ENCODE measurements at regions not wholly inside any gene's neighbourhood (a gene's known extent, or its start where the extent isn't known, plus 50 kb on each side); places are given as distances from the start of the nearest gene placed in this dataset.

DNA sequence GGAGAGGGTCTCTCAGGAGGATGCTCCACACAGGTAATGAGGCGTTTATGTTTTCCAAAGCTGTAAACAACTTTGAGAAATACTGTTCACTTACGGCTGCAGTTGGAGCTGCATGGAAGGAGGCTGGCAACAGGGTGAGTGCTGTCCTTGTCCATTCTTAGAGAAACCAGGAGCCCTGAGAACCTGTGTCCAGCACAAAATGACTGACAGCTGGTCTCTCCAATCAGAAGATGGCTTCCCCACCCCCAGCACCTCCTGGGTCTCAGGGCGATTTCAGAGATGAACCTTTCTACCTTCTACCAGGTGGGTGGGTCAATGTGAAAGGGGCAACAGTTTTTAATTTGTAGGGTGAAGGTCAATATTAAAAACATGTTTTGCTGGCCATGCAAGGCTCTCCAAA, 353.6 kb downstream of the NPHP4 start:
- Histone ChIP-seq H3K27me3 (peaks cover 14% of the 10 kb centered on the region), H3K27ac (no peak overlapping the region), H3K9me3 (no peaks in the 10 kb centered on the region), H3K4me1 (no peaks in the 10 kb centered on the region), H3K36me3 (no peaks in the 10 kb centered on the region), H3K4me3 (no peak overlapping the region)
- in situ Hi-C loops (cut with MboI; ENCODE audit: low pct_ligation_motif_present in 1 of 4, low pct_unique_long_range_greater_than_20kb in 1 of 4, low sequenced_read_pairs in 3 of 4): no loop called here
- WGBS, 2 donors (ENCODE audit: low coverage in 1 of 2): 67 to 72% methylated on average over 1 to 3 of the region's 3 CpGs
- intact Hi-C loops (cut with DNase I; ENCODE audit: low total_unique reads): no loop called here
- no peak for TF ChIP-seq POLR2A (IDR thresholded peaks at IDR 0.05)
- TF ChIP-seq, protein P1, sequence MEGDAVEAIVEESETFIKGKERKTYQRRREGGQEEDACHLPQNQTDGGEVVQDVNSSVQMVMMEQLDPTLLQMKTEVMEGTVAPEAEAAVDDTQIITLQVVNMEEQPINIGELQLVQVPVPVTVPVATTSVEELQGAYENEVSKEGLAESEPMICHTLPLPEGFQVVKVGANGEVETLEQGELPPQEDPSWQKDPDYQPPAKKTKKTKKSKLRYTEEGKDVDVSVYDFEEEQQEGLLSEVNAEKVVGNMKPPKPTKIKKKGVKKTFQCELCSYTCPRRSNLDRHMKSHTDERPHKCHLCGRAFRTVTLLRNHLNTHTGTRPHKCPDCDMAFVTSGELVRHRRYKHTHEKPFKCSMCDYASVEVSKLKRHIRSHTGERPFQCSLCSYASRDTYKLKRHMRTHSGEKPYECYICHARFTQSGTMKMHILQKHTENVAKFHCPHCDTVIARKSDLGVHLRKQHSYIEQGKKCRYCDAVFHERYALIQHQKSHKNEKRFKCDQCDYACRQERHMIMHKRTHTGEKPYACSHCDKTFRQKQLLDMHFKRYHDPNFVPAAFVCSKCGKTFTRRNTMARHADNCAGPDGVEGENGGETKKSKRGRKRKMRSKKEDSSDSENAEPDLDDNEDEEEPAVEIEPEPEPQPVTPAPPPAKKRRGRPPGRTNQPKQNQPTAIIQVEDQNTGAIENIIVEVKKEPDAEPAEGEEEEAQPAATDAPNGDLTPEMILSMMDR (IDR thresholded peaks at IDR 0.05): no peak
- no peak for TF ChIP-seq EP300 (IDR thresholded peaks at IDR 0.05; ENCODE audit: low read depth)
- TF ChIP-seq POLR2AphosphoS5 (IDR thresholded peaks at IDR 0.05): no peak
- DNase-seq: no peak

DNA sequence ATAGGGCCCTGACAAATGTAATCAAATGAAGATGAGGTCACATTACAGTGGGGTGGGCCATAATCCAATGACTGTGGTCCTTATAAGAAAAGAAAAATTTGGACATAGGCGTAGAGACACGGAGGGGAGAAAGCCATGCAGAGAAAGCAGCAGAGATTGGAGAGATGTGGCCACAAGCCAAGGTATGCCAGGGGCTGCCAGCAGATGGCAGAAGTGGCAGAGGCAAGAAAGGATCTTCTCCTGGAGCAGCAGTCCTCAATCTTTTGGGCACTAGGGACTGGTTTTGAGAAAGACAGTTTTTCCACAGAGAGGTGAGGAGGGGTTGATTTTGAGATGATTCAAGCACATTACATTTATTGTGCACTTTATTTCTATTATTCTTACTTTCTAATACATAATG, 355.1 kb downstream of the NPHP4 start:
- DNase-seq: peak; percentile 39
- intact Hi-C loops (cut with DNase I; ENCODE audit: low total_unique reads): no loop called here
- WGBS, 2 donors (ENCODE audit: low coverage in 1 of 2): 65 to 71% methylated on average over 2 of the region's 2 CpGs

DNA sequence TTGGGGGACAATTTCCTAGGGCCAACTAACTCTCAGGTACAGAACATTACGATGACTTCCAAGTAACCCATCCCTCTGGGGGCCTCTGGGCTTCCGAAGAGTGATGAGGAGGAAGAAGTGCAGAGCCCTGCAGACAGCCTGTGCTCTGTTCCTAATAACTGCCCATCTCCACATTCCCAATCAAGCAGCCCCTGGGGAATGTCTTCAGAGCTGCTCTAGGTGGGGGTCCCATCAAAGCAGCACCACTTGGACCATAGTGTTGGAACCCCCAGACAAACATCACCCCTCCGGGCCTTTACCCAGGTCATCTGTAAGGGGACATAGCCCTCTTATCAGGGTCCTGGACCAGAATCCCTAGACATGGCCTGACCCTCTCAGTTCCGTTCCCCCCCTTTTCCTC, 357.3 kb downstream of the NPHP4 start:
- TF ChIP-seq, protein P1 (IDR thresholded peaks at IDR 0.05): no peak
- TF ChIP-seq POLR2AphosphoS5 (IDR thresholded peaks at IDR 0.05): no peak
- TF ChIP-seq POLR2A (IDR thresholded peaks at IDR 0.05): no peak
- TF ChIP-seq EP300 (IDR thresholded peaks at IDR 0.05; ENCODE audit: low read depth): no peak
- no peaks in the 10 kb centered on the region for H3K36me3 ChIP-seq
- DNase-seq: no peak
- peaks cover 11% of the 10 kb centered on the region for H3K27me3 ChIP-seq
- in situ Hi-C loops (cut with MboI; ENCODE audit: low pct_ligation_motif_present in 1 of 4, low pct_unique_long_range_greater_than_20kb in 1 of 4, low sequenced_read_pairs in 3 of 4): no loop called here
- no peak overlapping the region for H3K4me3 ChIP-seq
- H3K27ac ChIP-seq: no peak overlapping the region
- H3K4me1 ChIP-seq: peaks cover 0 to 4% (median 0%) of the 10 kb centered on the region in 4 donors
- no peaks in the 10 kb centered on the region for H3K9me3 ChIP-seq
- intact Hi-C loops (cut with DNase I; ENCODE audit: low total_unique reads): no loop called here
- WGBS, 2 donors (ENCODE audit: low coverage in 1 of 2): 97% methylated on average over 4 of the region's 4 CpGs; no CpG with 5 or more reads in 1 of the 2 donors

More for the DNA sequence above, 355.1 kb downstream of the NPHP4 start:
- TF ChIP-seq EP300 (IDR thresholded peaks at IDR 0.05; ENCODE audit: low read depth): no peak
- TF ChIP-seq, protein P1 (IDR thresholded peaks at IDR 0.05): peak; percentile 18 to 41 (median 34)
- Histone ChIP-seq H3K4me3 (no peak overlapping the region), H3K27ac (no peak overlapping the region), H3K27me3 (peaks cover 18% of the 10 kb centered on the region), H3K4me1 (peaks cover 0 to 4% (median 0%) of the 10 kb centered on the region in 4 donors), H3K9me3 (no peaks in the 10 kb centered on the region), H3K36me3 (no peaks in the 10 kb centered on the region)
- in situ Hi-C loops (cut with MboI; ENCODE audit: low pct_ligation_motif_present in 1 of 4, low pct_unique_long_range_greater_than_20kb in 1 of 4, low sequenced_read_pairs in 3 of 4): no loop called here

DNA sequence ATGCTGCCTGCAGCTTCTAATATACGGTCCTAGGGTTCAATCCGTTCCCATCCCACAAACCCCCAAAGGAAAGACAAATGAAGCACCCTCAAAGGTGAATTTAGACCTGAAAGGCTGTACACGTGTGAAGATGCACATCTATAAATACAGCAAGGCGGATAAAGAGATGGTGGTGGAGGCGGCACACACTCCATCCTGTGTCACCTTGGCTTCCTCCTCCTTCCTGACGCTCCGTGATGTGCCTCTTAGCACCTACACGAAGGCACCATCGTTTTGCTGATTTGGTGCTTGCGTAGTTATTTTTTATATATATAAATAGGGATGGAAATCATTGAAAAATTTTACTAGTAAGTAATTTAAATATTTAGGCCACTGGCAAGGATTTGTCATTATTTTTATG, 359.4 kb downstream of the NPHP4 start:
- H3K4me3 ChIP-seq: no peak overlapping the region
- in situ Hi-C loops (cut with MboI; ENCODE audit: low pct_ligation_motif_present in 1 of 4, low pct_unique_long_range_greater_than_20kb in 1 of 4, low sequenced_read_pairs in 3 of 4) (no loop called here), intact Hi-C loops (cut with DNase I; ENCODE audit: low total_unique reads) (no loop called here)
- no peaks in the 10 kb centered on the region for H3K36me3 ChIP-seq
- no peak for DNase-seq
- TF ChIP-seq POLR2A (IDR thresholded peaks at IDR 0.05): no peak
- no peak for TF ChIP-seq EP300 (IDR thresholded peaks at IDR 0.05; ENCODE audit: low read depth)
- TF ChIP-seq, protein P1 (IDR thresholded peaks at IDR 0.05): no peak
- TF ChIP-seq POLR2AphosphoS5 (IDR thresholded peaks at IDR 0.05): no peak
- H3K9me3 ChIP-seq: no peaks in the 10 kb centered on the region
- peaks cover 0 to 4% (median 0%) of the 10 kb centered on the region in 4 donors for H3K4me1 ChIP-seq
- peaks cover 11% of the 10 kb centered on the region for H3K27me3 ChIP-seq
- H3K27ac ChIP-seq: no peak overlapping the region
- 57 to 65% methylated on average over 6 to 10 of the region's 10 CpGs for WGBS, 2 donors (ENCODE audit: low coverage in 1 of 2)
